ENCODE measurements at regions not wholly inside any gene's neighbourhood (a gene's known extent, or its start where the extent isn't known, plus 50 kb on each side); places are given as distances from the start of the nearest gene placed in this dataset.

DNA sequence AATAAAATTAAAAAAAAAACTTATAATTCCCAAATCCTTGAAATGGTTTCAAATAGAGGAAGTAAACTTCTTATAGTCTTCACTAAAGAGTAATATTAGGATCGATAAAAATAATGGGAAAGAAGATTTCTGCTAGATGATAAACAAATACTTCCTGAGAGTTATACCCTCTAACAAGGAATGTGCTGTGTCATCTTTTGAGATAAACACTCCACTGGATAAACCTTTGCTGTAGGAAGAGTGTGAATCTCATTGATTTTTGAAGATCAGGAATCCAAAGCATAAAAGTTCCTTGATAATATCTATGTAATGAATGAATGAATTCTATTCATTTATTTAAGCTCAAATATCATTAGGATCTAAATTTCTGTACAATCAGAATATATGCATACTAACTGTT lies 161.0 kb upstream of the GBE1 start:
- TF ChIP-seq, protein P1, sequence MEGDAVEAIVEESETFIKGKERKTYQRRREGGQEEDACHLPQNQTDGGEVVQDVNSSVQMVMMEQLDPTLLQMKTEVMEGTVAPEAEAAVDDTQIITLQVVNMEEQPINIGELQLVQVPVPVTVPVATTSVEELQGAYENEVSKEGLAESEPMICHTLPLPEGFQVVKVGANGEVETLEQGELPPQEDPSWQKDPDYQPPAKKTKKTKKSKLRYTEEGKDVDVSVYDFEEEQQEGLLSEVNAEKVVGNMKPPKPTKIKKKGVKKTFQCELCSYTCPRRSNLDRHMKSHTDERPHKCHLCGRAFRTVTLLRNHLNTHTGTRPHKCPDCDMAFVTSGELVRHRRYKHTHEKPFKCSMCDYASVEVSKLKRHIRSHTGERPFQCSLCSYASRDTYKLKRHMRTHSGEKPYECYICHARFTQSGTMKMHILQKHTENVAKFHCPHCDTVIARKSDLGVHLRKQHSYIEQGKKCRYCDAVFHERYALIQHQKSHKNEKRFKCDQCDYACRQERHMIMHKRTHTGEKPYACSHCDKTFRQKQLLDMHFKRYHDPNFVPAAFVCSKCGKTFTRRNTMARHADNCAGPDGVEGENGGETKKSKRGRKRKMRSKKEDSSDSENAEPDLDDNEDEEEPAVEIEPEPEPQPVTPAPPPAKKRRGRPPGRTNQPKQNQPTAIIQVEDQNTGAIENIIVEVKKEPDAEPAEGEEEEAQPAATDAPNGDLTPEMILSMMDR (IDR thresholded peaks at IDR 0.05; ENCODE audit: insufficient read depth, low read depth, low read length): no peak
- CTCF ChIA-PET: interaction anchor here (1.3 to 3.8 kb wide), 2 partner anchors 11 to 13 kb away, joined by 5 to 17 read pairs; no protein-coding TSS in a partner anchor
- DNase-seq (ENCODE audit: low read depth): no peak
- no peak overlapping the region for H3K4me3 ChIP-seq (ENCODE audit: low read depth, low read length)
- H3K36me3 ChIP-seq (ENCODE audit: control insufficient read depth, insufficient read depth, low read length): no peaks in the 10 kb centered on the region
- POLR2A ChIA-PET: no interaction called here
- H3K27me3 ChIP-seq (ENCODE audit: control insufficient read depth, insufficient read depth, low read length): no peaks in the 10 kb centered on the region

DNA sequence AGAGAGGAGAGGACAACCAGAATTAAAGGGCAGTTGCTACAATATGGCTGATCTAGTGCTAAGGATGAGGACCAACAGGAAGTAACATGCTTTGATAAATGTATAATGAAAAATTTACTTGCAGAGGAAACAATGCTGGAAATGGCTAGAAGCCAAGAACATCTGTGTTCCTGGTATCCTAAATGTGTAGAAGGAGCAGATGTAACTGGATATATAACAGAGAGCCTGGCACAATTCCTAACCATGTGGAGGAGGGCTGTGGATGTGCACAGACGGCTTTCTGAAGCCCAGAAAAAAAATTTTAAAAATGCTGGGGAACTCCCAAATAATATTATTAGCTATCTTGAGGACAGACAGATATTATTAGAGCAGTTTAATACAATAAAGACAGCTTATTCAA lies 159.4 kb upstream of the GBE1 start:
- ChIA-PET CTCF (interaction anchor here (1.3 to 3.8 kb wide), 3 partner anchors 10 to 17 kb away, joined by 3 to 17 read pairs (median 7); no protein-coding TSS in a partner anchor), POLR2A (no interaction called here)
- Histone ChIP-seq H3K36me3 (ENCODE audit: control insufficient read depth, insufficient read depth, low read length) (no peaks in the 10 kb centered on the region), H3K27me3 (ENCODE audit: control insufficient read depth, insufficient read depth, low read length) (no peaks in the 10 kb centered on the region), H3K4me3 (ENCODE audit: low read depth, low read length) (no peak overlapping the region)
- TF ChIP-seq, protein P1 (IDR thresholded peaks at IDR 0.05; ENCODE audit: insufficient read depth, low read depth, low read length): no peak
- DNase-seq (ENCODE audit: low read depth): no peak

- no peaks in the 10 kb centered on the region for H3K27me3 ChIP-seq (ENCODE audit: control insufficient read depth, insufficient read depth, low read length)
- ChIA-PET CTCF (no interaction called here), POLR2A (no interaction called here)
- H3K4me3 ChIP-seq (ENCODE audit: low read depth, low read length): no peak overlapping the region
- DNase-seq (ENCODE audit: low read depth): no peak
- TF ChIP-seq, protein P1 (IDR thresholded peaks at IDR 0.05; ENCODE audit: insufficient read depth, low read depth, low read length): no peak
- no peaks in the 10 kb centered on the region for H3K36me3 ChIP-seq (ENCODE audit: control insufficient read depth, insufficient read depth, low read length)
These were observed 155.4 kb upstream of the GBE1 start for GRCh38 chr3:81916890-81917289.

- ChIA-PET CTCF (no interaction called here), POLR2A (no interaction called here)
These were observed 152.6 kb upstream of the GBE1 start for GRCh38 chr3:81913886-81914663.

DNA sequence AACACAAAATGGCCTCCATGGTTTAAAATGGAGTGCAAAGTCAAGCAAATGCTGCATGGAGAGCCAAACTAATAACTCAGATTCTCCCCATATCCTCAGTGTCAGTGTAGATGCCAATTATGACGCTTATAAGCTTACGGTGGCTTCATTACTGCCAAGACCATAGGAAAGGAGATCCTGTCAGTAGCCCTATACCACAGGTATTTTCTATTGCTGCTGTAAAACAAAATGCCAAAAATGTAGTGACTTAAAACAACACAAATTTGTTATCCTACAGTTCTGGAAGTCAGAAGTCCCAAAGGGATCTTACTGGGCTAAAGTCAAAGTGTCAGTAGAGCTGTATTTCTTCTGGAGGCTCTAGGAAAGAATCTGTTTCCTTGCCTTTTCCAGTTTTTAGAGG lies 149.8 kb upstream of the GBE1 start:
- no peaks in the 10 kb centered on the region for H3K36me3 ChIP-seq (ENCODE audit: control insufficient read depth, insufficient read depth, low read length)
- ChIA-PET CTCF (interaction anchor here (0.6 to 2.2 kb wide), 11 partner anchors 8 to 399 kb away, joined by 3 to 7 read pairs (median 4); no protein-coding TSS in a partner anchor), POLR2A (no interaction called here)
- TF ChIP-seq, protein P1 (IDR thresholded peaks at IDR 0.05; ENCODE audit: insufficient read depth, low read depth, low read length): no peak
- DNase-seq (ENCODE audit: low read depth): no peak
- H3K4me3 ChIP-seq (ENCODE audit: low read depth, low read length): no peak overlapping the region
- H3K27me3 ChIP-seq (ENCODE audit: control insufficient read depth, insufficient read depth, low read length): no peaks in the 10 kb centered on the region

More at GRCh38 chr3:81913886-81914663, 152.6 kb upstream of the GBE1 start:
- TF ChIP-seq, protein P1 (IDR thresholded peaks at IDR 0.05; ENCODE audit: insufficient read depth, low read depth, low read length): no peak
- Histone ChIP-seq H3K36me3 (ENCODE audit: control insufficient read depth, insufficient read depth, low read length) (no peaks in the 10 kb centered on the region), H3K4me3 (ENCODE audit: low read depth, low read length) (no peak overlapping the region), H3K27me3 (ENCODE audit: control insufficient read depth, insufficient read depth, low read length) (no peaks in the 10 kb centered on the region)
- DNase-seq (ENCODE audit: low read depth): no peak
